Ascending aorta (tissue), 2 donors: ENCODE measurements at regions not wholly inside any gene's neighbourhood (a gene's known extent, or its start where the extent isn't known, plus 50 kb on each side); places are given as distances from the start of the nearest gene placed in this dataset.
"Not testable (repeated sequence)": the region's sequence is repeated elsewhere in the genome, so short reads cannot be mapped to it uniquely, and the experiment has no call there.

Experiments used
- DNase-seq, 2 donors: peaks; one replicate each; pipeline ENCODE4 v3.0.0-alpha.2; 2019; ENCODE audit warnings: low spot score in 2 of 2
- H3K27ac ChIP-seq, 2 donors: fragments of 200-600 bp; sonication (generic); one replicate each; pipeline ENCODE4 v1.5.1; 2016 to 2017; ENCODE audit warnings: mild to moderate bottlenecking in 1 of 2
- H3K27me3 ChIP-seq: fragments of 200-600 bp; sonication (generic); one replicate; pipeline ENCODE4 v1.5.1; 2017
- H3K36me3 ChIP-seq, 2 donors: fragments of 200-600 bp; sonication (generic); one replicate each; pipeline ENCODE4 v1.5.1; 2016
- H3K4me1 ChIP-seq, 2 donors: fragments of 200-600 bp; sonication (generic); one replicate each; pipeline ENCODE4 v1.5.1; 2016 to 2017; ENCODE audit warnings: mild to moderate bottlenecking in 1 of 2
- H3K4me3 ChIP-seq, 2 donors: fragments of 200-600 bp; sonication (generic); one replicate each; pipeline ENCODE4 v1.5.1; 2016 to 2017; ENCODE audit warnings: mild to moderate bottlenecking in 1 of 2
- H3K9me3 ChIP-seq, 2 donors: fragments of 200-600 bp; sonication (generic); one replicate each; pipeline ENCODE4 v1.5.1; 2016
- CTCF ChIP-seq, 3 experiments: fragments of 200-600 bp in 2 of 3; fragments of 450-650 bp in 1 of 3; sonication (generic) in 2 of 3; IDR thresholded peaks; one replicate each; pipeline ENCODE4 v1.5.1; 2016 to 2019; ENCODE audit warnings: antibody characterized with exemption in 3 of 3, mild to moderate bottlenecking in 1 of 3, moderate library complexity in 1 of 3
- intact Hi-C: fragments of 100-400 bp; cut with DNase I; formaldehyde crosslinking; loops from one replicate; pipeline ENCODE4 v1.15.1; 2023

- peaks cover 0 to 4% of the 10 kb centered on the region in 2 donors for H3K4me1 ChIP-seq
- H3K36me3 ChIP-seq = no peaks in the 10 kb centered on the region
- intact Hi-C loops = loop anchor here (10.0 kb wide), 1 partner anchor 541 kb away; the partner anchor contains the start of gene PTCH1
- no peak for TF ChIP-seq CTCF (IDR thresholded peaks at IDR 0.05)
- DNase-seq = no peak
- no peak overlapping the region for H3K27ac ChIP-seq
- no peaks in the 10 kb centered on the region for H3K27me3 ChIP-seq
- no peak overlapping the region for H3K4me3 ChIP-seq
- no peaks in the 10 kb centered on the region for H3K9me3 ChIP-seq
These were observed 180.7 kb downstream of the ERCC6L2 start for GRCh38 chr9:96056226-96056625.

GRCh38 chr9:96054248-96054647 is 178.8 kb downstream of the ERCC6L2 start:
- H3K9me3 ChIP-seq, H3K4me3 ChIP-seq, H3K4me1 ChIP-seq, H3K36me3 ChIP-seq, DNase-seq, H3K27ac ChIP-seq, H3K27me3 ChIP-seq: not testable (repeated sequence)
- intact Hi-C loops = loop anchor here (10.0 kb wide), 1 partner anchor 539 kb away; the partner anchor contains the start of gene PTCH1

- Histone ChIP-seq H3K27me3 (no peaks in the 10 kb centered on the region), H3K27ac (no peak overlapping the region), H3K9me3 (no peaks in the 10 kb centered on the region), H3K36me3 (no peaks in the 10 kb centered on the region), H3K4me1 (peaks cover 4 to 21% of the 10 kb centered on the region in 2 donors), H3K4me3 (no peak overlapping the region)
- intact Hi-C loops = loop anchor here (10.0 kb wide), 1 partner anchor 538 kb away; the partner anchor contains the start of gene PTCH1
- DNase-seq = no peak
- TF ChIP-seq CTCF (IDR thresholded peaks at IDR 0.05) = no peak
These were observed 177.2 kb downstream of the ERCC6L2 start for GRCh38 chr9:96052686-96053085.

GRCh38 chr9:96051423-96051822 is 175.9 kb downstream of the ERCC6L2 start:
- H3K36me3 ChIP-seq = no peaks in the 10 kb centered on the region
- no peak for DNase-seq
- no peak overlapping the region for H3K4me3 ChIP-seq
- intact Hi-C loops = loop anchor here (10.0 kb wide), 1 partner anchor 537 kb away; the partner anchor contains the start of gene PTCH1
- no peaks in the 10 kb centered on the region for H3K9me3 ChIP-seq
- no peaks in the 10 kb centered on the region for H3K27me3 ChIP-seq
- peaks cover 4 to 21% of the 10 kb centered on the region in 2 donors for H3K4me1 ChIP-seq
- TF ChIP-seq CTCF (IDR thresholded peaks at IDR 0.05) = no peak
- no peak overlapping the region for H3K27ac ChIP-seq

GRCh38 chr9:96050861-96051155 is 175.3 kb downstream of the ERCC6L2 start:
- no peak for TF ChIP-seq CTCF (IDR thresholded peaks at IDR 0.05)
- no peaks in the 10 kb centered on the region for H3K36me3 ChIP-seq
- no peak overlapping the region for H3K27ac ChIP-seq
- H3K9me3 ChIP-seq = no peaks in the 10 kb centered on the region
- peaks cover 4 to 21% of the 10 kb centered on the region in 2 donors for H3K4me1 ChIP-seq
- H3K4me3 ChIP-seq = no peak overlapping the region
- H3K27me3 ChIP-seq = no peaks in the 10 kb centered on the region
- intact Hi-C loops = loop anchor here (10.0 kb wide), 1 partner anchor 536 kb away; the partner anchor contains the start of gene PTCH1
- no peak for DNase-seq

- TF ChIP-seq CTCF (IDR thresholded peaks at IDR 0.05) = no peak
- Histone ChIP-seq H3K4me3 (peak overlapping the region in 1 of 2 donors; percentile 51), H3K4me1 (peaks cover 4 to 21% of the 10 kb centered on the region in 2 donors), H3K27ac (peak overlapping the region in 1 of 2 donors; percentile 88), H3K36me3 (no peaks in the 10 kb centered on the region), H3K27me3 (no peaks in the 10 kb centered on the region), H3K9me3 (no peaks in the 10 kb centered on the region)
- intact Hi-C loops = loop anchor here (10.0 kb wide), 1 partner anchor 535 kb away; the partner anchor contains the start of gene PTCH1
- DNase-seq = no peak
These were observed 174.8 kb downstream of the ERCC6L2 start for GRCh38 chr9:96050048-96050860.
